Nephron progenitor cell (in vitro differentiated cells): ENCODE measurements at regions not wholly inside any gene's neighbourhood (a gene's known extent, or its start where the extent isn't known, plus 50 kb on each side); places are given as distances from the start of the nearest gene placed in this dataset.
A peak's percentile ranks its signal among the peaks of the same experiment; 100 is the strongest.

Experiments used
- DNase-seq: peaks from one replicate; pipeline ENCODE4 v3.0.0; 2021
- H3K27ac Mint-ChIP-seq: 2 replicates; pipeline ENCODE4 v1.8.0; 2021; ENCODE audit warnings: mild to moderate bottlenecking, moderate library complexity, mixed read lengths
- H3K27me3 Mint-ChIP-seq: 2 replicates; pipeline ENCODE4 v1.8.0; 2021; ENCODE audit warnings: mild to moderate bottlenecking, low read depth, mixed read lengths; ENCODE audit not compliant: poor library complexity
- H3K36me3 Mint-ChIP-seq: 2 replicates; pipeline ENCODE4 v1.8.0; 2021; ENCODE audit warnings: low read depth, mixed read lengths
- H3K4me1 Mint-ChIP-seq: 2 replicates; pipeline ENCODE4 v1.8.0; 2021; ENCODE audit warnings: mixed read lengths
- H3K4me3 Mint-ChIP-seq: 2 replicates; pipeline ENCODE4 v1.8.0; 2021; ENCODE audit warnings: mild to moderate bottlenecking, moderate library complexity, mixed read lengths
- H3K9me3 Mint-ChIP-seq: 2 replicates; pipeline ENCODE4 v1.8.0; 2021; ENCODE audit warnings: mild to moderate bottlenecking, moderate library complexity, mixed read lengths
- CTCF ChIP-seq: fragments of 200-600 bp; sonication (generic); IDR thresholded peaks from 2 replicates; pipeline ENCODE4 v1.5.0; 2021; ENCODE audit warnings: antibody characterized with exemption

GRCh38 chr13:70336866-70337265 lies 228.6 kb upstream of the KLHL1 start:
- DNase-seq: no peak
- no peaks in the 10 kb centered on the region for H3K4me1 Mint-ChIP-seq
- no peak for TF ChIP-seq CTCF
- no peaks in the 10 kb centered on the region for H3K27me3 Mint-ChIP-seq
- H3K9me3 Mint-ChIP-seq: no peaks in the 10 kb centered on the region
- H3K36me3 Mint-ChIP-seq: no peaks in the 10 kb centered on the region
- no peak overlapping the region for H3K4me3 Mint-ChIP-seq
- H3K27ac Mint-ChIP-seq: no peak overlapping the region

DNA sequence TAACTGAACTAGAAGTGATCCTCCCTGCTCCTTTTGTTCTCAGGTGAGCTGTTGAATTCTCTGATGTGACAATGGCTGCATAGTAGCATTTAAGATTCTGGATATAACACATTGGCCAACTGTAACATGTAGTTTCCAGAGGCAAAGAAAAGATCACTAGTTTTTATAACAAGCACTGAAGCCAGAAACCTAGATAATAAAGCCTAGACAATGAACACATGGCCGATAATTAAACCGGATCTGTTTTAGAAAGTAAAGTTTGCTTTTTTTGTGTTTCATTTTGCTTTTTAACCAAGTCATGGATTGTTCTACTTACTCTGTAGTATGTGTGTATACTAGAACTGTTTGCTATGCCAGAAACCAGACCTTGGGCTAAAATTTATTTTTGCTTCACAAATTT lies 225.5 kb upstream of the KLHL1 start:
- Mint-ChIP-seq H3K36me3 (no peaks in the 10 kb centered on the region), H3K9me3 (no peaks in the 10 kb centered on the region), H3K4me1 (no peaks in the 10 kb centered on the region), H3K27me3 (peaks cover 7% of the 10 kb centered on the region), H3K27ac (no peak overlapping the region), H3K4me3 (no peak overlapping the region)
- DNase-seq: no peak
- TF ChIP-seq CTCF: no peak

GRCh38 chr13:70330697-70331361 lies 222.6 kb upstream of the KLHL1 start:
- Mint-ChIP-seq H3K27ac (no peak overlapping the region), H3K4me1 (no peaks in the 10 kb centered on the region), H3K36me3 (no peaks in the 10 kb centered on the region), H3K4me3 (no peak overlapping the region), H3K9me3 (no peaks in the 10 kb centered on the region), H3K27me3 (peaks cover 7% of the 10 kb centered on the region)
- no peak for DNase-seq
- TF ChIP-seq CTCF: no peak

DNA sequence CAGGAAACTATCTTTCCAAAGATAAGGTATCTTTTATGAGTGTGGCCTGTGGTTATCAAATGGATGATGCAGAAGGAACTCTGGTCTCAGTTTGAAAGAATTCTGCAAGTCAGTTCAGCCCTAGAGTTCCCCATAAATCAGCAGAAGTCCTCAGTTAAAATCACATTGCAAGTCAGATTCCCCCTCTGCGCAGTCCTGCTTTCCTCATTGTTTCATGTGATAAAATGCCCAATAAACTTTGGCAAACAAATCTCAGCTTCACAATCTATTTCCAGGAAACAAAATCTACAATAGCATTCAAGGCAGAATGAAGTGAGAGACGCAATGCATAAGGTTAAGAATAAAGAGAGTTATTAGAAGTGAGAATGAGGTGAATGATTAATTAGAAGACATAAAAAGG lies 216.3 kb upstream of the KLHL1 start:
- Mint-ChIP-seq H3K4me1 (no peaks in the 10 kb centered on the region), H3K36me3 (no peaks in the 10 kb centered on the region), H3K27me3 (no peaks in the 10 kb centered on the region), H3K4me3 (no peak overlapping the region), H3K9me3 (no peaks in the 10 kb centered on the region), H3K27ac (no peak overlapping the region)
- no peak for DNase-seq
- no peak for TF ChIP-seq CTCF

DNA sequence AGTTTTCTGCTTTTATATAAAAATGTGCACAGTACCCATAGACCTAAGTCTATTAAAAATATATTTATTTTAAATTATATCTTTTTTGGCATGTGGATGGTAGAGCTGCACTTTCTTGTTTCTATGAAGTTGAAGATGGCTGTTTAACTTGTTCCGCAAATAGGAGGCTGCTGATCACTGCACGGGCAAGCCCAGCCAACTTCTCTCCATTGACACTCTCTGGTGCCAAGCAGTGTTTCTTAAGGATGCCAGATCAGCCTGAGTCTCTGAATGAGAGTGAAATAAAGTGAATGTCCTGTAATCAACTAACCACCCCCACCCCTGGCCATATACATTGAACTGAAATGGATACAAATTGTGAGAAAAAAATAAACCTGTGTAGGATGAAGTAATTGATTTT lies 202.9 kb upstream of the KLHL1 start:
- Mint-ChIP-seq H3K36me3 (no peaks in the 10 kb centered on the region), H3K4me3 (no peak overlapping the region), H3K9me3 (no peaks in the 10 kb centered on the region), H3K27ac (peak overlapping the region; percentile 29), H3K27me3 (no peaks in the 10 kb centered on the region), H3K4me1 (no peaks in the 10 kb centered on the region)
- TF ChIP-seq CTCF: no peak
- no peak for DNase-seq

DNA sequence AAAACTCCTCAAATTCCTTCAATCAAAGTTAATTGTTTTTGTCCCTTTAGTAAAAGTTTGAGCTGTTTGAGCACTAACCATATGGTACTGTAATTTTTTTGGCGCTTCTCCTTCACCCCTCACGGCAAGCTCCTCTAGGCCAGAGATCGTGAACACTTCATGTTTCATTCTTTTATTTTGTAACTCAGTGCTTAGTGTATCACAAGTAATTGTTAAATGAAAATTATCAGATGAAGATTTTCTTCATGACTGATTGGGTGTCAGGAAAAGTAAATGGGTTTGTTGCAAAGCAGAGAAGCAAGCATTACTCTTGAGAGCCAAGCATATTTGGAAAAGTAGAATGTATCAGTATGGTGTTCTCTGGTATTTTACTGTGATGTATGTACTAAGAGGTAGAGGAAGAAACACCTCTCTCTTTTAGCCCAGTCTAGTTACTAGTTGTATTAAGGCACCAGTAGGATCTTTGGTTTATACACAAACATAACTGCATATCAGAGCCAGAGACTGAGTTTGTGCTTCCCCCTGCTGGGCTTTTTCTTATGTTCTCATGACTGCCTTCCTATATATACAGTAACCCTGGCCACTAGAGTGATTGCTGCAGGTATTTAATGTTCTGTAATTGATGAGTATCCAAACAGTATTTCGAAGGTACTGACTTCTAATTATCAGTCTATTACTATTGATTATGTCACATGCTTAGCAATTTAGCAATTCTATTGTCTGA lies 202.3 kb upstream of the KLHL1 start:
- Mint-ChIP-seq H3K36me3 (no peaks in the 10 kb centered on the region), H3K27me3 (no peaks in the 10 kb centered on the region), H3K4me1 (no peaks in the 10 kb centered on the region), H3K9me3 (no peaks in the 10 kb centered on the region), H3K4me3 (no peak overlapping the region), H3K27ac (no peak overlapping the region)
- peak; percentile 18 for DNase-seq
- peak; percentile 45 for TF ChIP-seq CTCF
